ENCODE measurements at regions not wholly inside any gene's neighbourhood (a gene's known extent, or its start where the extent isn't known, plus 50 kb on each side); places are given as distances from the start of the nearest gene placed in this dataset.
"Not testable (repeated sequence)": the region's sequence is repeated elsewhere in the genome, so short reads cannot be mapped to it uniquely, and the experiment has no call there.

- ATAC-seq (ENCODE audit: poor library complexity) (no peak), DNase-seq (no peak)
- intact Hi-C loops (cut with DNase I) = no loop called here
Observed at GRCh38 chr15:59798605-59798917, 109.4 kb upstream of the BNIP2 start.

- intact Hi-C loops (cut with DNase I) = no loop called here
- DNase-seq (no peak), ATAC-seq (ENCODE audit: poor library complexity) (no peak)
Observed at GRCh38 chr15:59797756-59798604, 108.9 kb upstream of the BNIP2 start.

DNA sequence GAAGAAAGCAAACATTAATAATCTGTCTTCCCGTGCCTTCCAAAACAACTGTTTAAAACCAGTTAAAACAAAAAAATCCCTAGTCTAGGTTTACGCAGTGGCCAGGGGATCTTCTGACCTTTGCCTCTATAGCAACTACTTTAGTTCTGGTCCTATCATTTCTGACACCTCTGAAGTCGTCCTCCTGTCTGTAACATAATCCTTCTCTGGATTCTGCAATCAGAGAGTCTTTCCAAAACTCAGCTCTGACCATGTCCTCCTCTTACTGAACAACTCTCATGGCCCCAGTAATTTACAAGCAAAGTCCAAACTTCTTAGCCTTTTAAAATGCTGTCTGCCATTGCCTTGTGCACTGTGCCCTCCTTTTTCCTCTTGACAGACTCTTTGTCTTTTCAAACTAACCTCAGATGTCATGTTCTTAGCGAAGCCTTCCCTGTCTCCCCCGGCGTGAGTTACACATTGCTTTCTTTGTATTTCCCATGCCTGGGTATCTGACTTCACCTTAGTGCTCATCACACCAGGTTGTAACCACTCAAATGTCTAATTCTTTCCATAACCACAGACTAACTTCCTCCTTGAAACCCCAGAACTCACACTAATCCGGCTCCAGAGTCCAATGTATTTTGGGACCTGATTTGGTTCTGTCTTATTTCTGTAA, 105.2 kb upstream of the BNIP2 start:
- ATAC-seq (ENCODE audit: poor library complexity) (no peak), DNase-seq (no peak)
- intact Hi-C loops (cut with DNase I) = no loop called here

- intact Hi-C loops (cut with DNase I) = no loop called here
- no peak for ATAC-seq (ENCODE audit: poor library complexity)
- no peak for DNase-seq
Observed at GRCh38 chr15:59792359-59792758, 103.2 kb upstream of the BNIP2 start.

- DNase-seq (no peak), ATAC-seq (ENCODE audit: poor library complexity) (no peak)
- intact Hi-C loops (cut with DNase I) = no loop called here
Observed at GRCh38 chr15:59791755-59792154, 102.6 kb upstream of the BNIP2 start.

DNA sequence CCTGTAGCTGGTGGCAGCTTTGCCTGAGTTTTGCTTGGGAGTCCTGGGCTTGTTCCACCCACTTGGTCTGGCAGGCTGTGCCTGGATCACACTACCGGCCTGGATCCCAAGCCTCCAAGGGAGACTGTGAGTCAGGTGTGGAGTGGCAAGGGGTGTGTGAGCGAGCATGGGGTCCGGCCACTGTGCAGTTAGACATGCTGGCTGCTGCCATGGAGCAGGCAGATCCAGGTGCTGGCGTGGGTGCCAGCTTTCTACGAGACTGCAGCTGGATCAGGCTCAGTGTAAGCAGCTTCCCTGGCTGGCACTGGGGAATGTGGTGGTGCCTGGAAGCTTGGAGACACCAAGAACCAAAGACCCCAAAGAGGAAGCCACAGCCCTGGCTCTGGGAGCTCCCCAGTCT, 102.0 kb upstream of the BNIP2 start:
- no peak for ATAC-seq (ENCODE audit: poor library complexity)
- DNase-seq = no peak
- intact Hi-C loops (cut with DNase I) = no loop called here

DNA sequence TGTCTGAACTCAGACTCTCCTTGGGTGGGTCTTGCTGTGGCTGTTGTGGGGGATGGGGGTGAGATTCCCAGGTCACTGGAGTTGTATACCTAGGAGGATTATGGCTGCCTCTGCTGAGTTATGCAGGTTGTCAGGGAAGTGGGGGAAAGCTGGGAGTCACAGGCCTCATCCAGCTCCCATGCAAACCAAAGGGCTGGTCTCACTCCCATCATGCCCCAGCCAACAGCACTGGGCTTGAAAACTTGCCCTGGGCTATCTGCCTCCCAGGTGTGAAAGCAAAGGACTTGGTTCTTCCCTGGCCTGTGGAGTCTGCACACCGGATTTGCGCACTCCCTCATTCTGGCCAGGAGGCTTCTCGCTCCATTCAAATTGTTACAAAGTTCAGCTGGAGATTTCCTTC, 97.3 kb upstream of the BNIP2 start:
- ATAC-seq (ENCODE audit: poor library complexity); intact Hi-C loops (cut with DNase I); DNase-seq: not testable (repeated sequence)

DNA sequence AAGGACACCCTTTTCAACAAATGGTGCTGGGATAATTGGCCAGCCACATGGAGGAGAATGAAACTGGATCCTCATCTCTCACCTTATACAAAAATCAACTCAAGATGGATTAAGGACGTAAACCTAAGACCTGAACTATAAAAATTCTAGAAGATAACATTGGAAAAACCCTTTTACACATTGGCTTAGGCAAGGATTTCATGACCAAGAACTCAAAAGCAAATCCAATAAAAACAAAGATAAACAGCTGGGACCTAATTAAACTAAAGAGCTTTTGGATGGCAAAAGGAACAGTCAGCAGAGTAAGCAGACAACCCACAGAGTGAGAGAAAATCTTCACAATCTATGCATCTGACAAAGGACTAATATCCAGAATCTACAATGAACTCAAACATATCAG, 96.9 kb upstream of the BNIP2 start:
- ATAC-seq (ENCODE audit: poor library complexity); DNase-seq; intact Hi-C loops (cut with DNase I): not testable (repeated sequence)

GRCh38 chr15:59783774-59784520, 94.8 kb upstream of the BNIP2 start:
- not testable (repeated sequence) for ATAC-seq (ENCODE audit: poor library complexity)

DNA sequence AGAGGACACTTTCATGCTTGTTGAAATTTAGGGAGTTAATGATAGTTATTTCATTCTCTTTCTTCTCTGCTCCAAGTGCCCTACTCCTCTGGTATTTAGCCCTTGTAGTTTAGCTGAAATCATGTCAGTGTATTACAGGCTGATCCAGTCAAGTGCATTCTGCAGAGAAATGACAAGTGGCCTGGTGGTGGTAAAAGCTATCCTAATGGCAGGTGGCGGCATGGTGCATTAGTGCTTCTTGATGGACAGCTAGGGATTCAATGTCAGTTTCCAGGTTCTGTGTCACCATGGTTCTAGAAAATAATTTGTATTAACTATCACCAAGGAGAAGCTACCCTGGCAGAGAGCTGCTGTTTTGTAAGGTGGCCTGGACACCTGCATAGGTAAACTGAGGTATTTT, 90.0 kb upstream of the BNIP2 start:
- DNase-seq (no peak), ATAC-seq (ENCODE audit: poor library complexity) (no peak)
- intact Hi-C loops (cut with DNase I) = no loop called here

More at GRCh38 chr15:59783774-59784520, 94.8 kb upstream of the BNIP2 start:
- intact Hi-C loops (cut with DNase I); DNase-seq: not testable (repeated sequence)

DNA sequence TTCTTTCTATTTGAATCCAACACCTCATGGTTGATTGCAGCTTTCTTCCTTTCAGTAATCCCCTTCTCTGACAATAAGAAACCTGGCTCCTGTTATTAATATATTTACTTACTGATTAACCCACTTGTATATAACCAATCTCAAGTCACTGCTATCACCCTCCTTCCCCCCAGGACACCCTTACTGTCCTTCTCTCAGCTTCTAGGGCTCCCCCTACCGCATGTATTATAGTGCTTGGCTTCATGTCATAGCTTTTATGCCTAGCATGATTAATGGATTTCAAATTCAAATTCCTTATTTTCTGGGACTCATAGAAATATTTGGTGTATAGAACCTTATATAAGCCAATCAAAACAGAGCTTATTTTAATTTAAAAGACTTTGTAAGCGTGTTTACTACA, 75.7 kb upstream of the BNIP2 start:
- DNase-seq (no peak), ATAC-seq (ENCODE audit: poor library complexity) (no peak)
- intact Hi-C loops (cut with DNase I) = no loop called here

GRCh38 chr15:59762558-59762957, 73.4 kb upstream of the BNIP2 start:
- DNase-seq (no peak), ATAC-seq (ENCODE audit: poor library complexity) (no peak)
- intact Hi-C loops (cut with DNase I) = no loop called here

DNA sequence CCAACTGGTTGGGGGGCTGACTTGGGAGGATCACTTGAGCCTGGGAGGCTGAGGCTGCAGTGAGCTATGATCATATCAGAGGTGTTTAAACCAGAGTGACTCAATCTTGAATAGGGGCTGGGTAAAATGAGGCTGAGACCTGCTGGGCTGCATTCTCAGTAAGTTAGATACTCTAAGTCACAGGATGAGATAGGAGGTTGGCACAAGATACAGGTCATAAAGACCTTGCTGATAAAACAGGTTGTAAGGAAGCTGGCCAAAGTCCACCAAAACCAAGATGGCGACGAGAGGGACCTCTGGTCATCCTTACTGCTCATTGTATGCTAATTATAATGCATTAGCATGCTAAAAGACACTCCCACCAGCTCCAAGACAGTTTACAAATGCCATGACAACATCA, 71.1 kb upstream of the BNIP2 start:
- ATAC-seq (ENCODE audit: poor library complexity); DNase-seq; intact Hi-C loops (cut with DNase I): not testable (repeated sequence)

- intact Hi-C loops (cut with DNase I) = no loop called here
- DNase-seq = no peak
- no peak for ATAC-seq (ENCODE audit: poor library complexity)
Observed at GRCh38 chr15:59751552-59752413, 62.7 kb upstream of the BNIP2 start.

DNA sequence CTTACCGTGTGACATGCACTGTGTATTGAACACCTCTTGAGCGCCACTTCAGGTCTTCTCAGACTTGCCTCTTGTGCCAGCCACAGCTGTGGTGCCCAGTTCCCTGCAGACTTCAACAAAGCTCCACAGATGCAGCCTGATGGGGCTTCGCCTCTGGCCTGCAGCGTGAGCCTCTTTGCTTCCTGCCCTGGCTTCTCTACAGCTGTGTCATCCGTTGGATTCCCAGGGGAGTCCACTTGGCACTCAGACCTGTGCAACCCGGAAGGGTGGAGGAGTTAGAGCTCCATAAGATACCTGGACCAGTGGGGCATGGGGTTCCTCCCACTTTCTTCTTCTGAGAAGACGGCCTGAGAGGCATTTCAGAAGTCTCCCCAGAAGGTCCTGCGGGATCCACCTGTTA, 57.7 kb upstream of the BNIP2 start:
- intact Hi-C loops (cut with DNase I) = no loop called here
- no peak for ATAC-seq (ENCODE audit: poor library complexity)
- no peak for DNase-seq

DNA sequence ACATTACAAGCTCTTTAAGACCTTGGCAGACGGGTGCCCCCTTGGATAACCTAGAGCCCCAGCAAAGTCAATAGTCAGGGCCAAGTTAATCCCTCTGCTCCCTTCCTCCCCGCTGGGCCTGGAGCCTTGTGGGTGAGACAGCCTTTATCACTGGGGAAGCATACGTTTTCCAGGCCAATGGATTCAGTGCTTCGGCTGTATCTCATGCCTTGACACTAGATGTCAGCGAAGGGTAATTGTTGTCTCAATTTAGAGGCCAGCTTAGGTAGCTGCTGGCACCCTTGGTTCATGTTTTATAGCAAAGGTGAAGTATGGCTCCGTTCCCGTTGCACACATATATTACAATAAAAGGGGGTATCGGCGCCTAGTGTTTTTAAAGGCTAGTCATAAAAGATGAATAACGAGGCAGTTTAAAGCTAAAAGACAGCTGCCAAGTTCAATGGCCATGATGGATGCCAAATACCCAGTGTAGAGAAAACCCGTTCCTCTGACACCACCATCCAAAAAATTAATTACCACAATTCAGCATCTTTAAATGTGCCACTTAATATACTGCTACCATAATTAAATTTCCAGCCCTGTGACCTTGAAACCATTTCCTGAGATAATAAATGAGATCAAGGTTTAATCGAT, 52.3 kb upstream of the BNIP2 start:
- ATAC-seq (ENCODE audit: poor library complexity) (no peak), DNase-seq (no peak)
- intact Hi-C loops (cut with DNase I) = no loop called here

GRCh38 chr15:59739557-59740186, 50.6 kb upstream of the BNIP2 start:
- ATAC-seq (ENCODE audit: poor library complexity) (no peak), DNase-seq (no peak)
- intact Hi-C loops (cut with DNase I) = no loop called here
